ENCODE measurements at regions not wholly inside any gene's neighbourhood (a gene's known extent, or its start where the extent isn't known, plus 50 kb on each side); places are given as distances from the start of the nearest gene placed in this dataset.

DNA sequence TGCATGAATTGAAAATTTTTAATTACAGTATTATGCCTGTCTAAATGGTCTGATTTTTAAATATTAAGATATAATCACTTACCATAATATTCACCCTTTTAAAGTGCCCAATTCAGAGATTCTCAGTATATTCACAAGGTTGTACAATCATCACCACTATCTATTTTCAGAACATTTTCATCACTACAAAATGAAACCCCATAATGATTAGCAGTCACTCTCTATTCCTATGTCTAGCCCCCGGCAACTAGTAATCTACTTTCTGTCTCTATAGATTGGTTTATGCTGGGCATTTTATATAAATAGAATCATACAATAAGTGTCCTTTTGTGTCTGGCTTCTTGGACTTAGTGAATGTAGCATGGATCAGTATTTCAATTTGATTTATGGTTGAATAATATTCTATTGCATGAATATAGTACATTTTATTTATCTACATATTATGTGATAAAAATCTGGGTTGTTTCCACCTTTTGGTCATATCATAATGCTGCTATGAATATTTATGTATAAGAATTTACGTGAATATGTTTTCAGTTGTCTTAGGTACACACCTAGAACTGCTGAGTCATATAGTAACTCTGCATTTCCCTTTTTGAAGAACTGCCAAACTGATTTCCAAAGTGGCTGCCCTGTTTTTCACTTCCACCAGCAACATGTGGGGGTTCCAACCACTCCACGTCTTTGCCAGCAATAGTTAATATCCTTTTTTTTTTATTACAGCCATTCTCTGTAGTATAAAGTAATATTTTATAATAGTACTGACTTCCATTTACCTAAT lies 485.7 kb upstream of the ZNF385D start:
- no peak for DNase-seq

DNA sequence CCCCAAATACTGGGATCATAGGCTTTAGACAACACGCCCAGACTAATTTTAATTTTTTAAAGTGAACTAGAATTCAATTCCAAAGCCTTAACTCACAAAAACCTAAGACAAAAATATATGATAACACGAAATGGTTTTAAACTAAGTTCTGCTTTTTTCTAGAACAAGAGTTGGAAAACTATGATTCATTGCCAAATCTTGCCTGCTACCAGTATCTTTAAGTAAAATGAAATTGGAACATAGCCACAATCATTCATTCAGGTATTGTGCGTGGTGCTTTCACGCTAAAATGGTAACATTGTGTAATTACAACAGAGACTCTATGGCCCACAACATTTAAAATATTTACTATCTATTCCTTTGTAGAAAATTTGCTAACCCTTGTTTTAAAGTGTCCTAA lies 488.0 kb upstream of the ZNF385D start:
- no peak for DNase-seq

DNA sequence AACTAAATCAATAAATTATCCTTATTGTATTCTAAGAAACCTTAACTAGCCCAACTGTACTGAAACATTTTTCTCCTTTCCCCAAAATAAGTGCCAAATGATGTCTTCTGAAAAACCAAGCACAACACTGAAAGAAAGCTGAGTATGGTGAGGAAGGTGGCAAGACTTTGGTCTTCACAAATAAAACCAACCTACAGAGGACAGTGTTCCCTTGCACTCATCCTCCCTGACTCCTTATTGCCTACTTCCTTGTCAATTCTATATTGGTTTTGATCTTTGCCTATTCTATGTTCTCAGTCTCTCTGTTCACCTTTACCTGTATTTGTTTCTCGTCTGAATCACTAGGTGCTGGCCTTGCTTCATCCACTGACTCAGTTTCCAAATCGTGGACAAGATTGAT lies 490.1 kb upstream of the ZNF385D start:
- no peak for DNase-seq

DNA sequence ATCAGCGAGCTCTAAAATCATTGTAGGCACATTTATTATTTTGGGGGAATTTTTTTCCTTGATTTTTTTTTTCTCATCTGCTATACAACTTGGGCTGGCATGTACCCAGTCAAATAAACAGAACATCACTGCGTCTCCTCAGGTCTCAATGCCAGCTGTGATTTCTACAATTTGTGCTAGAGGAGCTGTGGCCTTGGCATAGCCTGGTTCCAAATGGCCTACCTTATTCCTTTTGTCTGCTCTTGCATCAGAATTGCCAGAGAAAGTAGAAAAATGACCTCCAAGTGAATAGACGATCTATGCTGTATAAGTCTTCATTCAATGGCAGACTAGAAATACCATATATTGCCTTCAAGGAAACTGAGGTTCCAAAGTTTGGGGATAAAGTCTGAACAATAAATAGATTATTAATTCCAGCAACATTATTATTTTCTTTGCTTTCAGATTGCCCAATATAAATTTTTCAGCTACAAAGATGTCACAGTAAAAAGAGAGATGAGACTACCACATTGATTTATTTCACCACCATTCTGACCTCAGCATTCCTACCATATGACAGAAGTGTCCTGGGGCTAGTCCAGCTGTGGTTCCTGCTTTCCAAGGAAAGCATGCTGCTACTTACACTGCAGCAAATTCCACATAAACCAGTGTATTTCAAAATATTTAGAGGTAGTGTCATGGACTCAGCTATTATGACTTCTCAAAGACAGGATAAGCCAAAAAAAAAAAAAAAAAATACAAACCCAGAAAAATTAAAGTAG lies 493.9 kb upstream of the ZNF385D start:
- DNase-seq, result no peak

DNA sequence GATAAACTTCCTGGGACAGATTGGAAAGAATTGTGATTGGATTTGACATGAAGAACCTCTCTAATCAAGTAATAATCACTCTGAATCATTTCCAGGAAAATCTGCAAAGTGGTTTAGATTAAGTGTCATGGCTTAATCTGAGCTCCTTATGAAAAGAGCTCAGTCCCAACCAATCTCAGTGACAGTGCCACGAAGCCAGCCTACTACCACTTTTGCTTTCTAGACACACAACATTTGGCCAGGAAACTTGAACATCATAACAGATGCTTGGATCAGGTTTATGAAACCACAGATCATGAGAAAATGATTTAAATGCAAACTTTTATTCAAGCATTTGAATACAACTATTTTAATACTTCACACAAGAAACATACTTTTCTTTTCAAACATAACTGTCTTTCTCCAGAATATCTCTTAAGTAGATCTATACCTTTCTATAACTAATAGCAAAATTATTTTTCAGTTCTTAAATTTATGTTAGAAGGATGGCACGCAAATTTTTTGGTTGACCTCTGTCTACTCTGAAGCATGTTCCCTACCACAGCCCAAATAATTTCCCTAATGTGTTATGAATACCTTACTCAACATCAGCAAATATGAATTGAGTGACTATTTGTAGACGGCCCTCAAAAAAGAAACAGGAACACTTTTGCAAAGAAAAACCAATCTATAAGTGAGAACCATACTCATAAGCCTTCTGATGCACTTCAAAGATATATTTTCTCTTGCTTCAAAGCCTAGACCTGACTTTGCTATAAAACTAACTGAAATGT lies 495.0 kb upstream of the ZNF385D start:
- DNase-seq, result no peak

DNA sequence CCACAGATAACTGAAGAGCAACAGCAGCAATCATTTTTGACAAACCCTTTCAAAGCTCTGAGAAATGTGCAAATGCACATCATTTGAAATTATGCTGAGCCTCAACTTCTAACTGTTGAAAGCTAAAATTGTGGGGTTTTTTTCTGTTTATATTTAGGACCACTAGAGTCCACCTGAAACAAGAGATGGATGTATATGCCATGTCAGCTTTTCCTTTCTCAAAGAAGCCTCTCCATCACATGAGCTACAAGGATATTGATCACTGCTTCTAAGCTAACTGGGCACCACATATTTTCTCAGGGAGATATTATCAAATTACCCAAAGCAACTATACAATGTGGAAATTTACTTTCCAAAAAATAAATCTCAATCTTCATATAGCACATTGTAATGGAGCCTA lies 498.6 kb upstream of the ZNF385D start:
- no peak for DNase-seq

DNA sequence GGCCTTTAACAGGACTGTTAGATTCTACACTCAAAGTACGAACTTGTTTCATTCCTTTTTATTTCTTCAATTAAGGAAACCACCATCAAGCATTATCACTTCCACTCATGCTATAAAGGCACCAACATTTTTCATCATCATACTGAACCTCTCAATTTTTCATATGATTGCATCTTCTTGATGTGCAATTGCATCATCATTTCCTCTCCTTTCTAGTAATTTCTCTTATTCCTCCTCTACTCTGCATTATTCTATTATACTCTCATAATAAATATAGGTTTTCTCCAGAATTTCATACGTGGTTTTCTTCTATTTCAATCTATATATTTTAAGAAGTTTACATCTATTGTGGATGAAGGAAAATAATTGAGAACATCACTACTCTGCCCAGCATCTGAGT lies 506.2 kb upstream of the ZNF385D start:
- no peak for DNase-seq

DNA sequence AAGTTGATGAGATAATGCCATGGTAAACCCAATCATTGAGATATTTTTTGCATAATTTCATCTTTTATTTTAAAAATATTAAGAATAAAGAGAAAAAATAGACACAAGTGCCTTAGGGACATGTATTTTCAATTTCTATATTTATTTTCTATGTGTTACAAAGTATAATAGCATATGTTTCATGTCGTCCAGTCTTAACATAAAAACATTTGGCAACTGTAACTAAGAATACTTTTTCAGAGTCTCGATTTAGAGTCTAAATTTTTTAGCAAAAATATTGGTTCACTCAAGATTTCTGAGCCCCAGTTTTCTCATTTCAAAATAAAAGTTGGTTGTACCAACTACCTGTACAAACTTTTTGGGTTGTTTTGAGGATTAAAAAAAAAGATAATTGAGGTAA lies 511.4 kb upstream of the ZNF385D start:
- no peak for DNase-seq

DNA sequence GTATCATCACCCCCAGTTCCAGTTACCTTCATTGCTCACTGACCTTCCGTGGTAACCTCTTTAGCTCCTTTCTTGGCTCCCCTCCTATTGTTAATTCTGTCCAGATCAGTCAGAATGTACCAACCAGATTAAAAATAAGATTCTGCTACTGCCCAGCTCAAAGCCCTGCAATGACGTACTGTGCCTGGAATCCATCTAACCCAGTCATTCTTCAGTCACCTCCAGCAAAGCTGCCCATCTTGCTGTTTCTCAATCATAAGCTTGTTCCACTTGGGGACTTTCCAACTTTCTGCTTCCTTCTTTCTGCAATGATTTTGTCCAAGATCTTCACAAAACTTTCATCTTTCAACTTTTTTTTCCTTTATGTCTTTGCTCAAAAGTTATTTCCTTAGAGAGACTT lies 512.0 kb upstream of the ZNF385D start:
- no peak for DNase-seq

DNA sequence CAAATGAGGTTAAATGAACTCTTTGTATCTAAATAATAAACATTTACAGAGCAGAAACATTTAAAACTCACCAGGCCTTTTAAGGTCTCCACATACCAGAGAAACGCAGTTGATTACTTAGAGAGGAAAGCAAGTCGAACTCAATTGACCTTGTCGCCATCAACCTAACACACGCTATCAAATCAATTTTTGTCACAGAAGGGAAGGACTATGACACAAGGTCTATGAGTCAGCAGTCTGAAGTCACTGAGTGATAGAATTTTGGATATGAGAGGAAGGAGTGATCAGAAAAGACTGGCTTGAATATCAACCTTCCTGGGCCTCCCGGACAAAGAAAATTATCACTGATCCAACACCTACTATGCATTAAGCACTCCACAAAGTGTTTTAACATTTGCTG lies 514.4 kb upstream of the ZNF385D start:
- no peak for DNase-seq

DNA sequence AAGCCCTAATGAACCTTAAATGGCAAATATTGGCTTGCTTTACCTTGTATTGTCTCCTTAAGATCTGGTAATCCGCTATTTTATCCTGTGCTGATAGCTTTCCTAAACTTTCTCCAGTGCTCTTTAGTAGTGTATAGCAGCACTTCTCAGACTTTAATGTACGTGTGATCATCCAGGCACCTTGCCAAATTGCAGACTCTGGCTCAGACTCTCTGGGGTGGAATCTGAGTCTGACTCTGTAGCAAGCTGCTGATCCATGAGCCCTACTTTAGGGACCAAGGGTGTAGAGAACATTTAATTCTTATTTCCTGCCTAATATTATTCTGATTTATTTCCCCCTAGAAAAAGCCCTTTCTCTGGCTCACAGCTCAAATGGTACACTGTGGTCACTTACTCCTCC lies 518.8 kb upstream of the ZNF385D start:
- DNase-seq, result no peak

DNA sequence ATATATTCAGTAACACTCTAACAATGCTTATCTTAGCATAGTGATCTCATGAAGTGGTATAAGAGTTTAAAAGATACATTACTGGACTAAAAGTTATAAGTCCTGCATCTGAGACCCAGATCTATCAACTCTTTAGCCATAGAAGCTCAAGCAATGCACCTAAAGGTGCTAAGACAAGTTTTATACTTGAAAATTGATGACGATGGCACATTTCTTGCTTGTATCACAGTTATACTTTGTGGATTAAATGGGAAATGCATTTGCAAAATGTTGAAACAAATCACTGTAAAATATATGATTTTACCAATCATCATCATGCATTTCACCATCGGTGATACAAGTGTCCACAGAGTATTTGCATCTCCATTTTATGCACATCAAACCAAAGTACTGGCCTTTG lies 525.3 kb upstream of the ZNF385D start:
- DNase-seq, result no peak

DNA sequence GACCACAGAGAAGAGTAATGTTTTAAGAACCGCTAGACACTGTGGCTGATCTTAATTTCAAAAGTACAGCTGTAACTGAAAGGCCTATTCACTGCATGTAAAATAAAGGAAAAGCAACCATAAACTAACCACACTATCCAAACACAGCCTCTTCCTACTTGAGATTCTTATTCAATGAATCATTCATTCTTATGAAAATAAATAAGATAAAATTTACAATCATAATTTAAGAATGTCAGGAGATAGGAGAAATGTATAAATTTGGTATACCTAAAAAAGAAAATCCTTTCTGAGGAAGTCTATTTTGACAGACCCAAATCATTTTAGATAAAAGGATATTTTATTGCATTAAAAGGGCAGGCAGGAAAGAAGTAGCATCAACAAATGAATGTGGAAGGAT lies 533.5 kb upstream of the ZNF385D start:
- no peak for DNase-seq

DNA sequence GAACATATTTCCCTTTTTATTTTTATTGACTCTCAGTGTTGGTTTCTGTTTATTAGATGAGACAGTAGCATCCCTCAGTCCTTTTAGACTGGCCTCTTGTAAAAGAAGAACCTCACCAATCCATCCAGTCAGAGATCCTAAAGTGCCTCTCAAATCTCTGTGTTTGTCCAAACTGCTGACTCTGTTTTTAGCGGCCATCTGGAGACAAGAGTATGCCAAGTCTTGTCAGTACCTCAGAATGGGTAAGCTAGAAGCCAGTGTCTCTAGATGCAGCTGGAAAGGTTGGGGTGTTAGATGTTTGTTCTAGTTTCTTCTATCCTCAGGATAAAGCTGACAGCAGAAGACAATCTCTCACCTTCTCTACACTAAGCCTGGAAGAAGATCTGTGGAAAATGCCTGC lies 537.7 kb upstream of the ZNF385D start:
- no peak for DNase-seq

DNA sequence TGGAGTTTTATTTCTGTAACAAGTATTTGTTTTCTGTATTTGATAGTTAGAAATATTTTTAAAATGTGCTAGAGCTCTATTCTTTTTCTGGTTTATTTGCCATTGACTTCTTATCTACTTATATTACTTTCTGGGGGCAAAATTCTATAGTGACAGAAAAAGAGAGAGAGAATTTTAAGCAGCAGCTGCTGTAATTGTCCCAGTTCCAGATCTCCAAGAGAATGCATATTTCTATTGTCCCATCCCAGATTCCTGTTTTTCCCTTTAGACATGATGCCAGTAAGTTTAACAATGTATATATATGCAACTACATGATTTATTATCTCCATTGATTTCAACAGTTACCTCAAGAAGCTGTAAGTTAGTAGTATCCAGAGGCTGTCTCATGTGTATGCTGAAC lies 541.7 kb upstream of the ZNF385D start:
- no peak for DNase-seq

DNA sequence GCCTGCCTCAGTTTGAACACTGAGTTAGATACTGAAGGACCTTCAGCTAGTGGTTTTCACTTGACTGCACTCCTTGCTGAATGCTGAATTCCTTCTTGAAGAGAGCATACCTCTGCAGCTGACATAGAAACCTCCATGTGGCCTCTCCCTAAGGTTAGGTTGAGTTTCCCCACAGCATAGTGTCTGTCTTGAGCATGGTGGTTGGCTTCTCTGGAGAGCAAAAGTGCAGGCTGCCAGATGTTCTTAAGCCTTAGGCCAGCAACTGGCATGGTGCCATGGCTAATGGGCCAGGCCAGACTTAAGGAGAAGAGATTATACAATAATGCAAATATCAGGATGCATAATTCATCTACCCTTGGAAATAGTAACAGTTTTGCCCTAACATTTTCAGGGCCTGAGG lies 545.6 kb upstream of the ZNF385D start:
- DNase-seq, result no peak

DNA sequence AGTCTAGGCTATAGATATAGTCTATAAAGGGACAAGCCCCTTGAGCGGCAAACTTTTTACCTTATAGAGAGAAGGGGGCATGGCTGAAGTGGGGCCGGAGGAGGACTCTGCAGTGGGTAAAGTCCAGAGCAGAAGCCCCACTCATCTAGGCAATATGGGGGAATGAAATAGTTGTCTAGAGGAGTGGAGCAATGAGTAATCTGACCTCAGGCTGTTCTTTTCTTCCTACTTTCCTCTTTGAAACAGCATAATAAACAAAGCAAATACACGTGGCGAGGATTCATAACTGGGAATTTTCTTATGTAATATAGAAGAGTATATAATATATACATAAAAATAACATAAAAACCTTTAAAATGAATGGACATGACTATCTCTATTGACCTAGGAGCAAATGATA lies 546.4 kb upstream of the ZNF385D start:
- DNase-seq, result no peak

DNA sequence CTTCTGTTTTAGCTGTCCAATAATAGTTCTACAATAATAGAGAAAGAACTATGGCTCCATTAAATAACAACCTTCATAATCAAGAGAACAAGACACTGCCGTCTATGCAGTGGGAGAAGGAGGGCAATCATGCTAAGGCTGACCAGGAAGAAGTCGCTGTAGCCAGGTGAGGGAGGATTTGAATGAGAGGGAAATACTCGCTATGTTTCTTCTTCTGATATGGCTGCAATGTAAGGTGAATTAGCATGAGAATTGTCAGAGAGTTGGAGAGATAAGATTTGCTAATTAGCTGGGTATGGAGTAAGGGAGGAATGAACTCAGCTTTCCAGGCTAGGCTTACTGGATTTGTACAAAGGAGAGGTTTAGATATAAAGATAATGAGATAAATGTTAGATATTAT lies 555.4 kb upstream of the ZNF385D start:
- no peak for DNase-seq

DNA sequence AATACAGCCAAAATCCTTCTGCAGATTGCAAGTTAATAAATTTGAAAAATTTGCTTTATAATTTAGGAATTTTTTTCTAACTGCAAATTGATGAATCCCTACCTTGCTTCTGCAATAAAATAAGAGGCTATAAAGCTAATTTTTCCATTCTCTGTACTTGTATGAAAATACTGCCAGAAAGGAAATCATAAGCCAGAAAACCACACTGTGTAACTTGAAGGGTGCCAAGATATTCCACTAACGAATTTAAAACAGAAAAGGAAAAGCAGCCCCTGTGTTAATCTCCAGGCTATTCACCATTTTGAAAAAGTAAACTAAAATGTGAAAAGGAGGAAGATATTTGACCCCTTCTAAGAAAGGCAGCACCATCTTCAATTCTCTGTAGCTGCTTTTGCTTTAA lies 557.9 kb upstream of the ZNF385D start:
- DNase-seq, result no peak

DNA sequence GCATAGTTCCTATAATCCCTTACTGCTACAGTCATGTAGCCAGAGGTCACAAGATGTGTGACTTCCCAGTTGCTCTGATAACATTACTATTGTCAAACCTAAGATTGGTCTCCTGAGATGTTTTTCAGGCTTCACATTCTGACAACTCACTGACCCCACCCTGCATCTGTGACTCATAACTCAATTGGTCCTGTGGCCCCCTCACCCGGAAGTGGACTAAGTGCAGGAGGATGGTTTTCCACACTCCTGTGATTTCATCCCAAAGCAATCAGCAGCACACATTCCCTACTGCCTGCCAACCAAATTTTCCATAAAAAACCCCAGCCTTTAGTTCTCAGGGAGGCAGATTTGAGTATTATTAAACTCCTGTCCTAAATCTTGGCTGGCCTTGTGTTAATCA lies 564.9 kb upstream of the ZNF385D start:
- no peak for DNase-seq

DNA sequence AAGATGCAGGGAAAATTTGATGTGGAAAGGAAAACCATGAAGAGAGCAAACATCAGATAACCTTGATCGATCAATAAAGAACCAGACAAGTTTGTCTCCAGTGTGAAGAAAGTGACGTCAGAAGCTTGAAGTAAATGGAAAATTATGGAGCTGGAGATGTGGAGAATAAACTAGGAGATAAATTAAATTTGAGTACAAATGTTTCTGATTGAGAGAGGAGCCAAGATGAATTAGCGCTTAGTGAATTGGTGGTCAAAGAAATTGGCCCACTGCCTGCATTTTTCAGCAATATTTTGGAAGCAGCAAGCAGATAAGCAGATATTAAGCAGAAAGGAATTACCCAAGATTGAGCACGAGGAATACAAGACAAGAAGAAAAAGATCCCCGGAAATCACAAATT lies 567.3 kb upstream of the ZNF385D start:
- DNase-seq, result no peak

DNA sequence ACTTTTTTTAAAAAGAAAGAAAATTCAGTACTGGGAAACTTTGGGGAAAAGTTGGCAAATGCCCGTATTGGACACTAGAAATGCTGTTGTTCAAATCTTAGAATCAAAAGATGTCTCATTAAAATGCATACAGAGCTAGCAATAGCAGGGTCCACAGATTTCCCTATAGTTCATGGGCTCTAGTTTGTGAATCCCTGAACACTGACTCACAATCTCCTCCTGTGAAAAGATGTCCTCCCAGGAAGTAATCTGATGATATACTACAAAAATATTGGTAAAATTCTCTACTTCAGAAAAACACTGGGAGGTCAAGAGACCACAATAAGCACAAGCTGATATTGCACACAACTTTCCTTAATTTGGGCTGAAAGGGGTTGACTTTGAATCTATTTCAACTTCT lies 568.4 kb upstream of the ZNF385D start:
- DNase-seq, result no peak

DNA sequence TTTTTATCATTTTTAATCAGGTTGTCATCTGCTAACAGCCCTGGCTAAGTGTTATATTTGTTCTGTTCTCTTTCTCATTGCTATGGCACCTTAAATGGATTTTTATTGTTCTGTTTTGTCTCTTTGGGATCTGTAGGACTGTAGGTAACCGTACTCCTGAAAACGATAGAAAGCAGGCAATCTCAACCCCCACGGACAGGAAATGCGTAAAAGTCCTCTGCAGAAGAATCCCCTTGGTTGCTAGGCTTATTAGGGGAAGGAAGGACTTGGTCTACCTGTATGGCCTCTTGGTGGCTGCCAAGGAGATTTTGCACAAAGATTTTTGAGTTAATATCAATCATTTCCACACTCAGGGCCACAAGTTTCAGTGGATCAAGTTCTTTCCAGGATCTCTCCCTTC lies 571.9 kb upstream of the ZNF385D start:
- DNase-seq, result no peak

DNA sequence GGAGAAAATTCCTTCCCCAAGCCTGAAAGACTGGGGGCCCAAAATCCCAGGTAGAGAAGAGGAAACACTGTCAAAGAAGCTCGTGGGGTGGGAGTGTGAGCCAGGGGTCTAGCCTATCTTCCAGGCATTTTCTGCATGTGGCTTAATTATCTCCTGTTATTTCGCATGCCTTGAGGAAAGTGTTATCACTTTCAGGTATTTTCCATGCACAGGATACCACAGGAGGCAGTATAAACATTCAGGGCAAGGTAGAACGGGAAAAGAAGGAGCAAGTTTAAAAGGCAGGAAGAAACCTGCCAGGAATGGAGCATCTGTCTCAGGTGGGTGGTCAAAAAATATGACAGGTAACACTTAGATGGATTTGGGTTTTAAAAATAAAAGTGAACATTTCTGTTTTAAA lies 575.3 kb upstream of the ZNF385D start:
- DNase-seq, result no peak

All from SHP77 (cell line).